ENCODE measurements at regions not wholly inside any gene's neighbourhood (a gene's known extent, or its start where the extent isn't known, plus 50 kb on each side); places are given as distances from the start of the nearest gene placed in this dataset.

DNA sequence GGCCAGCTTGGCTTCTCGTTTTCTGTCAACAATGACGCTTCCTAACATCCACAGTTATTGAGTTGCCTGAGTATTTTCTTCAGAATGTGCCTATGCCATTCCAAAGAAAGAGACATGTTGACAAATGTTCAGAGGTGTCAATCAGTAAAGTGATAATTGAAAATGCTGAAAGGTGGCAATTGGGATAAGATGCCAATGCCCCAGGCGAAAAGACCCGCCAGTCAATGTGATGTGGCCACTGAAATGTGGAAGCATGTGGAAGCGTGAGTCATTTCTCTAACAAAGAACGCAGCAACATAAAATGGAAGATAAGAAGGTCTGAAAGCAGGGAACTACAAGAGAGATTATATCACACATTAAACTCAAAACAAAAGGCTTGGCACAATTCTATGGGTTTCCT lies 882.2 kb upstream of the SLC10A2 start:
- H3K4me3 ChIP-seq: no peak overlapping the region
- no peak for TF ChIP-seq Cebpa-rat (IDR thresholded peaks at IDR 0.05)
- H4K20me1 ChIP-seq: no peaks in the 10 kb centered on the region
- no peaks in the 10 kb centered on the region for H3K27me3 ChIP-seq
- H3K4me2 ChIP-seq: no peak overlapping the region
- no peaks in the 10 kb centered on the region for H3K36me3 ChIP-seq
- H3K9ac ChIP-seq: no peak overlapping the region
- no peaks in the 10 kb centered on the region for H3K4me1 ChIP-seq
- H3K9me3 ChIP-seq: no peaks in the 10 kb centered on the region
- H3K27ac ChIP-seq: no peak overlapping the region

DNA sequence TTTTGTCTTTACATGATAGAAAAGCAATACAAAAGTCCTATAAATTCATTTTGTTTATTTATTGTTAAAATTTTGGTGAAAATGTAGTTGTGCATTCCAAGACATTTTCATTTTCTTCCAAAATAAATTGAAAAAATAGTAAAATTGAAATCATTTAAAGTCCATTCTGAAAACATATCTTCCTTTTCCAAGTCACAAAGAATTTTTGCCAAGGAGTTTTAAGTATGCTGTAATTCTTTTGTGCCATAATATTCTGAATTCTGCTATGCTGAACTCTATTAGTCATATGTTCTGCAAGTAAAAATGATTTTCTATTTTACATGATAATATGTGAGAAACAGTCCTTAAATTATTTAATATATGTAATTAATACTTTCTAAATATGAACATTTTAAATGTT lies 879.6 kb upstream of the SLC10A2 start:
- no peak overlapping the region for H3K4me3 ChIP-seq
- H3K9me3 ChIP-seq: no peaks in the 10 kb centered on the region
- H3K9ac ChIP-seq: no peak overlapping the region
- no peak overlapping the region for H3K27ac ChIP-seq
- no peak for TF ChIP-seq Cebpa-rat (IDR thresholded peaks at IDR 0.05)
- no peaks in the 10 kb centered on the region for H4K20me1 ChIP-seq
- H3K27me3 ChIP-seq: no peaks in the 10 kb centered on the region
- no peaks in the 10 kb centered on the region for H3K4me1 ChIP-seq
- no peaks in the 10 kb centered on the region for H3K36me3 ChIP-seq
- H3K4me2 ChIP-seq: no peak overlapping the region

DNA sequence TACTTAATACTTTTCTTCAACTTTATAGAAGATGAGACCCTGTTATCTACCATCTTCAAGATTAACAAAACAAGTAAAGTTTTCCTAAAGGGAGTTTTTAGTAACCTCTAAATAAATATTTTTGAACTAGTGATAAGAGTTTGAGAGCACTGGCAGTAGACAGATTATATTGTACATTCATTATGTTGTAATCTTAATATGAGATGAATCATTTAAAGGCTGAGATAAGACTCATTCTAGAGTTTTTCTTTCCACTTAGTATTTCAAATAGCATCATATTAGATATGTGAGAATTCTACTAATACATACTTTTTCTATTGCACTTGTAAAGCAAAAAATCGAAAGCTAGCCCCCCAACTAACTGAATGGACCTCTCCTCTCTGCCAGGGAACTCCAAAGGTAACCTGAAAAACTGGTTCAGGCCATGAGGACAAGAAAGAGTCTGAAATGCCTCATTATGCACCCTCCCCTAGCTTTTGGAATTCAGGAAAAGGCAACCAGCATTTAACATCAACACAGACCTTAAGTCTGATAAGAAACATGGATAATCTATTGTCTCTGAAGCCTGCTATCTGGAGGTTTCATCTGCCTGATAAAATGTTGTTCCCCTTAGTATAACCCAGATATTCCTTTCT lies 875.4 kb upstream of the SLC10A2 start:
- H3K4me3 ChIP-seq: no peak overlapping the region
- no peak overlapping the region for H3K9ac ChIP-seq
- no peaks in the 10 kb centered on the region for H3K27me3 ChIP-seq
- no peaks in the 10 kb centered on the region for H3K9me3 ChIP-seq
- no peaks in the 10 kb centered on the region for H3K4me1 ChIP-seq
- H3K4me2 ChIP-seq: no peak overlapping the region
- H4K20me1 ChIP-seq: no peaks in the 10 kb centered on the region
- H3K27ac ChIP-seq: no peak overlapping the region
- H3K36me3 ChIP-seq: no peaks in the 10 kb centered on the region
- TF ChIP-seq Cebpa-rat (IDR thresholded peaks at IDR 0.05): no peak

DNA sequence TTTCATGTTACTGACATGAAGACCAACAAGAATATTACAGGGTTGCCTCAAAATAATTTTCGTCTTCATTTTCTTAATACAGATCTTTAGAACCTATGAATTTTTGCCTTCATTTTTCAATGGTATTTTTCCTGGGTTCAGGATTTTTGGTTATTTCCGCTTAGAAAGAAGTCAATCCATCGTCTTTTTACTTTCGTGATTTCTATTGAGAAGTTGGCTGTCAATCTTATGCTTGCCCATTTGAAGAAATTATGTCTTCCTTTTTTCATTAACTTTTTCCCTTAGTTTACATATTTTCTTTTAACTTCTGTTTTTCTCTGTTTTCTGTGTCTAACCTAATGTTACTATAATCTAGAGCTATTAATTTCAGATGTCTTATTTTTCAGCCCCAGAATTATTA lies 868.9 kb upstream of the SLC10A2 start:
- H4K20me1 ChIP-seq: no peaks in the 10 kb centered on the region
- no peak overlapping the region for H3K9ac ChIP-seq
- no peaks in the 10 kb centered on the region for H3K27me3 ChIP-seq
- H3K9me3 ChIP-seq: no peaks in the 10 kb centered on the region
- no peak overlapping the region for H3K4me2 ChIP-seq
- H3K4me3 ChIP-seq: no peak overlapping the region
- no peak for TF ChIP-seq Cebpa-rat (IDR thresholded peaks at IDR 0.05)
- no peaks in the 10 kb centered on the region for H3K4me1 ChIP-seq
- no peak overlapping the region for H3K27ac ChIP-seq
- H3K36me3 ChIP-seq: no peaks in the 10 kb centered on the region

DNA sequence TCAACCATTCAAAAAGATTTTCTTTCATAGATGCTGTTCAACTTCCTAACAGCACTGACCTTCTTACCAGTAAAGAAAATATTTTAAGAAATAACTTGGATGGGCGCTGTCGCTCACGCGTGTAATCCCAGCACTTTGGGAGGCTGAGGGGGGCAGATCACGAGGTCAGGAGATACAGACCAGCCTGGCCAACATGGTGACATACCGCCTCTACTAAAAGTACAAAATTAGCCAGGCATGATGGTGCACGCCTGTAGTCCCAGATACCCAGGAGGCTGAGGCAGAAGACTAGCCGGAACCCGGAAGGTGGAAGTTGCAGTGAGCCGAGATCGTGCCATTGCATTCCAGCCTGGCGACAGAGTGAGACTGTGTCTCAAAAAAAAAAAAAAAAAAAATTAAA lies 865.7 kb upstream of the SLC10A2 start:
- H3K27ac ChIP-seq: no peak overlapping the region
- no peak overlapping the region for H3K9ac ChIP-seq
- no peaks in the 10 kb centered on the region for H3K4me1 ChIP-seq
- no peak overlapping the region for H3K4me3 ChIP-seq
- H3K27me3 ChIP-seq: no peaks in the 10 kb centered on the region
- H3K9me3 ChIP-seq: no peaks in the 10 kb centered on the region
- no peak overlapping the region for H3K4me2 ChIP-seq
- no peaks in the 10 kb centered on the region for H4K20me1 ChIP-seq
- TF ChIP-seq Cebpa-rat (IDR thresholded peaks at IDR 0.05): no peak
- no peaks in the 10 kb centered on the region for H3K36me3 ChIP-seq

DNA sequence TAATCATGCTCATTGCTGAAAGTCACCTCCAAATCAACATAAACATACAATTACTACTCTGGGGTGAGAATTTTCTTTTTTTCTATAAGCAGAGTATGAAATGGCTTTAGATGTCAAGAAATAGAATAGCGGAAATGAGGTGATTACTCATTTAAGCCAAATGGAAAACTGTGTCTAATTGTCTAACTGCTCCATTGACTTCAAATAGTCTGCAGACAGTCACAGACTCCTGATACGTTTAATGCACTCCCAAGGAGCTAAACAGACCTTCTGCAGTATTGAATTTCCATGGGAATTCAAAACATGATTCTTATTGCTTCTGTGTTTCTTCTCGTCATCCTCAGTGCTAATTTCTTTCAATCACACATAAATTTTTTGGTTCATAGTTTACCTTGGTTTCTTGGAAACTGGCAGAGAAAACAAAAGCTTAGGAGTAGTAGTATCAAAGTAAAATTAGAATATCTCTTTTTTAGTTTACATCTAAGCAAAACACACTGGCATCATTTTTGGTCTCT lies 865.2 kb upstream of the SLC10A2 start:
- no peaks in the 10 kb centered on the region for H3K27me3 ChIP-seq
- H3K9me3 ChIP-seq: no peaks in the 10 kb centered on the region
- no peak overlapping the region for H3K27ac ChIP-seq
- TF ChIP-seq Cebpa-rat (IDR thresholded peaks at IDR 0.05): no peak
- H3K36me3 ChIP-seq: no peaks in the 10 kb centered on the region
- no peaks in the 10 kb centered on the region for H4K20me1 ChIP-seq
- H3K4me3 ChIP-seq: no peak overlapping the region
- H3K9ac ChIP-seq: no peak overlapping the region
- H3K4me2 ChIP-seq: no peak overlapping the region
- H3K4me1 ChIP-seq: no peaks in the 10 kb centered on the region

DNA sequence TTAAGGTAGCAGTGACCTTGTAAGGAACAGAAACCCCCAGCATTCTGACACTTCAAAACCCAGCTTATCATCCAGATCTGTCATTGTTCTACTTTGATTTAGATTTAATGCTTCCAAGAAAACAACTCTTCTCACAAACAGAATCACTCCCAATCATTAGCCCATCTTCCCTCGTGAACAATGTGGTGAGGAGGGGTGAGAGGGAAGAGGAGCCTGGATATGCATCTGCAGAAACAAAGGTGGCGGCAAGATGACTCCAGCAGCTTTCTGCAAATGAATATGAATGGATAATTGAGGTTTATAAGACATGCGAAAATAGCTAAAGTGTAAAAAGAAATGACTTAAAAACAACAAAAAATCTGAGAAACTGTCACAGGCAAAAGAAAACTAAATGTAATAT lies 859.9 kb upstream of the SLC10A2 start:
- Histone ChIP-seq H3K4me2 (no peak overlapping the region), H3K9me3 (no peaks in the 10 kb centered on the region), H3K4me1 (no peaks in the 10 kb centered on the region), H3K4me3 (no peak overlapping the region), H4K20me1 (no peaks in the 10 kb centered on the region), H3K27me3 (no peaks in the 10 kb centered on the region), H3K36me3 (no peaks in the 10 kb centered on the region), H3K9ac (no peak overlapping the region), H3K27ac (no peak overlapping the region)
- no peak for TF ChIP-seq Cebpa-rat (IDR thresholded peaks at IDR 0.05)

DNA sequence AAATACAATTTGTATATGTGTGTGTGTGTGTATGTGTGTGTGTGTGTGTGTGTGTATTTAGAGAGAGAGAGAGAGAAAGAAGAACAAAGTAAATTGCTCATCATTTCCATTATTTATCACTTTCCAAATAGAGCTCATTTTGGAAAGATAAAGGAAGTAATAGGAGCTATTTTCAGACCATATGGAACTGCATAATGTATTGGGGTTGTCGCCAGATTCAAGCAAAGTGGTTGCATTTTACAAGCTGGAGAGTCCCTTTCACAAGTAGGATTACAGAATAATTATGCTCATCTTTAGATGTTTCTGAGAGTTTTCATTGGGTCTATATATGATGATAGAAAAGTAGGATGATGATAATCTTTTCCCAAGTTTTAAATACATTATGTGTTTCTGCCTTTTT lies 842.7 kb upstream of the SLC10A2 start:
- no peak overlapping the region for H3K9ac ChIP-seq
- no peak overlapping the region for H3K27ac ChIP-seq
- no peaks in the 10 kb centered on the region for H3K9me3 ChIP-seq
- no peak for TF ChIP-seq Cebpa-rat (IDR thresholded peaks at IDR 0.05)
- no peaks in the 10 kb centered on the region for H3K4me1 ChIP-seq
- no peak overlapping the region for H3K4me2 ChIP-seq
- no peaks in the 10 kb centered on the region for H3K36me3 ChIP-seq
- H3K27me3 ChIP-seq: no peaks in the 10 kb centered on the region
- no peaks in the 10 kb centered on the region for H4K20me1 ChIP-seq
- no peak overlapping the region for H3K4me3 ChIP-seq

DNA sequence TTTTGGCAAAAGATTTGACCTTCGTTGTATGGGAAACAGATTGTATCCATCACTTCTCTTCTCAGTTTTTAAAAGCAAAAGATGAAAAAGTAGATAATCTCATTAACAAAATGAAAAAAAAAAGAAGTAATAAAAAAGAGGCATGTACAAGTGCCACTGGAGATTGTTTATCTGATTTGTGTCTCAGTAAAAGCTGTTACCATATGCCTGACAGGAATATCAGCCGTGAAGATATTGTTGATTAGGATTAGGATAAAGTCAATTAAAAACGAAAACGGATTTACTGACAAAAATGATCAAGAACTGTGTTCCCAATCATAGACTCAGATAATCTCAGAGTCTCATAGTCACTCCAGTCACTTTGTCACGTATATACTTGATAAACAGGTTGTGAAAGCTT lies 842.1 kb upstream of the SLC10A2 start:
- Histone ChIP-seq H3K36me3 (no peaks in the 10 kb centered on the region), H3K4me3 (no peak overlapping the region), H3K9me3 (no peaks in the 10 kb centered on the region), H3K4me2 (no peak overlapping the region), H3K9ac (no peak overlapping the region), H3K27ac (no peak overlapping the region), H3K4me1 (no peaks in the 10 kb centered on the region), H4K20me1 (no peaks in the 10 kb centered on the region), H3K27me3 (no peaks in the 10 kb centered on the region)
- TF ChIP-seq Cebpa-rat (IDR thresholded peaks at IDR 0.05): no peak

DNA sequence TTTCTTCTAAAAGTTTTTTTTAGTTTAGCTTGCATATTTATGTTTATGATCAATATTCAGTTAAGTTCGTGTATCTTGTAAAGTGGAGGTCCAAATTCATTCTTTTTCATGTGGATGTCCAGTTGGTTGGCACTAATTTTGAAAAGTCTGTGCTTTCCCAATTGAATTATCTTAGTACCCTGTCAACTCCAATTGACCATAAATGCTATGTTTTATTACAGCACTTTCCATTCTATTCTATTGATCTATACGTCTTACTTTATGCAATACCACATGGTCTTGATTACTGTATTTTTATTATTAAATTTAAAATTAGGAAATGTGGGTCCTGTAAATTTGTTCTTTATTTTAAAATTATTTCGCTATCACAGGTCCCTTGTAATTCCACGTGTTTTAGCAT lies 837.6 kb upstream of the SLC10A2 start:
- H3K27ac ChIP-seq: no peak overlapping the region
- TF ChIP-seq Cebpa-rat (IDR thresholded peaks at IDR 0.05): no peak
- no peaks in the 10 kb centered on the region for H3K27me3 ChIP-seq
- no peak overlapping the region for H3K4me3 ChIP-seq
- no peaks in the 10 kb centered on the region for H3K36me3 ChIP-seq
- H3K9ac ChIP-seq: no peak overlapping the region
- H3K4me2 ChIP-seq: no peak overlapping the region
- no peaks in the 10 kb centered on the region for H3K9me3 ChIP-seq
- H4K20me1 ChIP-seq: no peaks in the 10 kb centered on the region
- no peaks in the 10 kb centered on the region for H3K4me1 ChIP-seq

DNA sequence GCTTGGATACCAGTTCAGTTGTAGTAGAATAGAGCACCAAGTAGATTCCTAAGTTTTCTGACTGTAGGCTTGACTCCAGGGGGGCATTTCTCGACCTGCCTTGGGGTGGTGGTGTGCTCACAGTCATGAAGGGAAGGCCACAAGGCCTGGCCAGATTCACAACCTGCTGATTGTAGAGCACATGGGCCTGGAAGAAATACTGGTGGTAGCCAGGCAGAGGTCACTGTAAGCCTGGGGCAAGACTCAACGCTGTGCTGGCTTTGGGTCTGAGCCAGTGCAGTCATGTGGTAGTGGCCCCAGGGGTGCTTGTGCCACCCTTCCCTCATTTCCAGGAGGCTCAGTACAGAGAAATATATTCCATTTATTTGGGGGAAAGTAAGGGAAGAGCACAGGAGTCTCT lies 832.3 kb upstream of the SLC10A2 start:
- H4K20me1 ChIP-seq: no peaks in the 10 kb centered on the region
- no peaks in the 10 kb centered on the region for H3K9me3 ChIP-seq
- no peaks in the 10 kb centered on the region for H3K36me3 ChIP-seq
- no peak overlapping the region for H3K4me2 ChIP-seq
- H3K9ac ChIP-seq: no peak overlapping the region
- no peak overlapping the region for H3K27ac ChIP-seq
- no peak overlapping the region for H3K4me3 ChIP-seq
- no peak for TF ChIP-seq Cebpa-rat (IDR thresholded peaks at IDR 0.05)
- no peaks in the 10 kb centered on the region for H3K27me3 ChIP-seq
- no peaks in the 10 kb centered on the region for H3K4me1 ChIP-seq
